Transverse colon (tissue), 4 donors: ENCODE measurements at regions not wholly inside any gene's neighbourhood (a gene's known extent, or its start where the extent isn't known, plus 50 kb on each side); places are given as distances from the start of the nearest gene placed in this dataset.

Source experiments
- DNase-seq: peaks from one replicate; pipeline ENCODE4 v3.0.0-alpha.2; 2019
- H3K27ac ChIP-seq, 4 donors: fragments of 200-600 bp; sonication (generic); 2 replicates each; pipeline ENCODE4 v1.5.1; 2016 to 2018; ENCODE audit warnings: inconsistent platforms in 4 of 4
- H3K27me3 ChIP-seq: fragments of 200-600 bp; sonication (generic); 2 replicates; pipeline ENCODE4 v1.5.1; 2017; ENCODE audit warnings: inconsistent platforms
- H3K36me3 ChIP-seq, 4 donors: fragments of 200-600 bp; sonication (generic); 2 replicates each; pipeline ENCODE4 v1.5.1; 2017 to 2019; ENCODE audit warnings: inconsistent platforms in 4 of 4
- H3K4me1 ChIP-seq, 4 donors: fragments of 200-600 bp; sonication (generic); 2 replicates each; pipeline ENCODE4 v1.5.1; 2017 to 2020; ENCODE audit warnings: inconsistent platforms in 4 of 4
- H3K4me3 ChIP-seq, 4 donors: fragments of 200-600 bp; sonication (generic); 1 replicate in 1 of 4; 2 replicates in 3 of 4; pipeline versions ENCODE4 v1.5.1 to v1.6.1; 2017 to 2019; ENCODE audit warnings: inconsistent platforms in 4 of 4
- H3K9me3 ChIP-seq, 2 donors: fragments of 200-600 bp; sonication (generic); 2 replicates each; pipeline ENCODE4 v1.5.1; 2017 to 2019; ENCODE audit warnings: inconsistent platforms in 2 of 2
- CTCF ChIP-seq, 5 experiments: fragments of 200-600 bp in 3 of 5; fragments of 450-650 bp in 2 of 5; sonication (generic) in 3 of 5; IDR thresholded peaks; 1 replicate in 2 of 5; 2 replicates in 3 of 5; pipeline ENCODE4 v1.5.1; 2016 to 2017; ENCODE audit warnings: antibody characterized with exemption in 5 of 5, inconsistent platforms in 3 of 5, mild to moderate bottlenecking in 2 of 5, moderate library complexity in 1 of 5
- EP300 ChIP-seq: sonication (generic); formaldehyde crosslinking; IDR thresholded peaks from one replicate; pipeline ENCODE4 v1.6.1; 2017; ENCODE audit warnings: antibody characterized with exemption, low read depth
- POLR2A ChIP-seq: fragments of 450-650 bp; IDR thresholded peaks from one replicate; pipeline ENCODE4 v1.6.1; 2016; ENCODE audit warnings: antibody characterized with exemption, mild to moderate bottlenecking, moderate library complexity
- POLR2AphosphoS5 ChIP-seq, 3 donors: sonication (generic); formaldehyde crosslinking; IDR thresholded peaks; one replicate each; pipeline ENCODE4 v1.6.1; 2016; ENCODE audit warnings: antibody characterized with exemption in 3 of 3
- WGBS, 2 donors: methylation state at CpG; one replicate each; pipeline ENCODE4 v1.1.5; 2018; ENCODE audit warnings: low coverage in 1 of 2; 5-methylcytosine and 5-hydroxymethylcytosine counted together
- in situ Hi-C, 4 donors: fragments of 200-750 bp; cut with MboI; loops; one replicate each; pipeline versions ENCODE4 v1.15.0 to v1.15.1; 2017; ENCODE audit warnings: low sequenced_read_pairs in 3 of 4, low pct_ligation_motif_present in 1 of 4, low pct_unique_long_range_greater_than_20kb in 1 of 4
- intact Hi-C: fragments of 100-400 bp; cut with DNase I; formaldehyde crosslinking; loops from one replicate; pipeline ENCODE4 v1.15.1; 2023; ENCODE audit warnings: low total_unique reads

GRCh38 chr17:79537686-79538085, 73.2 kb downstream of the RBFOX3 start:
- in situ Hi-C loops: no loop called here
- H3K27me3 ChIP-seq: peaks cover 11% of the 10 kb centered on the region
- WGBS, 2 donors: 78% methylated on average over 4 of the region's 4 CpGs; no CpG with 5 or more reads in 1 of the 2 donors

GRCh38 chr17:79537061-79537460, 73.8 kb downstream of the RBFOX3 start:
- in situ Hi-C loops: no loop called here

More at GRCh38 chr17:79537686-79538085, 73.2 kb downstream of the RBFOX3 start:
- no peak overlapping the region for H3K27ac ChIP-seq
- no peaks in the 10 kb centered on the region for H3K9me3 ChIP-seq
- H3K4me1 ChIP-seq: no peaks in the 10 kb centered on the region
- no peak for TF ChIP-seq POLR2AphosphoS5 (IDR thresholded peaks at IDR 0.05)
- TF ChIP-seq POLR2A: no peak
- TF ChIP-seq CTCF (IDR thresholded peaks at IDR 0.05): no peak
- no peak for TF ChIP-seq EP300
- no peak for DNase-seq
- H3K36me3 ChIP-seq: no peaks in the 10 kb centered on the region
- H3K4me3 ChIP-seq: no peak overlapping the region
- intact Hi-C loops: no loop called here

GRCh38 chr17:79536212-79536840, 74.5 kb downstream of the RBFOX3 start:
- Histone ChIP-seq H3K9me3 (no peaks in the 10 kb centered on the region), H3K4me3 (no peak overlapping the region), H3K36me3 (no peaks in the 10 kb centered on the region), H3K27ac (no peak overlapping the region), H3K4me1 (no peaks in the 10 kb centered on the region), H3K27me3 (peaks cover 7% of the 10 kb centered on the region)
- in situ Hi-C loops (no loop called here), intact Hi-C loops (no loop called here)
- no peak for DNase-seq
- 82% methylated on average over 15 of the region's 15 CpGs; no CpG with 5 or more reads in 1 of the 2 donors for WGBS, 2 donors
- TF ChIP-seq POLR2A: no peak
- no peak for TF ChIP-seq POLR2AphosphoS5 (IDR thresholded peaks at IDR 0.05)
- TF ChIP-seq CTCF (IDR thresholded peaks at IDR 0.05): no peak
- TF ChIP-seq EP300: no peak

More at GRCh38 chr17:79537061-79537460, 73.8 kb downstream of the RBFOX3 start:
- Histone ChIP-seq H3K27me3 (peaks cover 7% of the 10 kb centered on the region), H3K27ac (no peak overlapping the region), H3K4me1 (no peaks in the 10 kb centered on the region), H3K9me3 (no peaks in the 10 kb centered on the region), H3K36me3 (no peaks in the 10 kb centered on the region), H3K4me3 (no peak overlapping the region)
- WGBS, 2 donors: 78% methylated on average over 7 of the region's 7 CpGs; no CpG with 5 or more reads in 1 of the 2 donors
- no peak for TF ChIP-seq POLR2AphosphoS5 (IDR thresholded peaks at IDR 0.05)
- no peak for TF ChIP-seq CTCF (IDR thresholded peaks at IDR 0.05)
- no peak for TF ChIP-seq EP300
- TF ChIP-seq POLR2A: no peak
- intact Hi-C loops: no loop called here
- DNase-seq: no peak

GRCh38 chr17:79535728-79536025, 75.2 kb downstream of the RBFOX3 start:
- 64% methylated on average over 5 of the region's 5 CpGs; no CpG with 5 or more reads in 1 of the 2 donors for WGBS, 2 donors
- intact Hi-C loops: no loop called here

More at GRCh38 chr17:79535728-79536025, 75.2 kb downstream of the RBFOX3 start:
- Histone ChIP-seq H3K27me3 (peaks cover 7% of the 10 kb centered on the region), H3K4me3 (no peak overlapping the region), H3K36me3 (no peaks in the 10 kb centered on the region), H3K4me1 (no peaks in the 10 kb centered on the region), H3K27ac (no peak overlapping the region), H3K9me3 (no peaks in the 10 kb centered on the region)
- TF ChIP-seq EP300: no peak
- no peak for TF ChIP-seq CTCF (IDR thresholded peaks at IDR 0.05)
- TF ChIP-seq POLR2AphosphoS5 (IDR thresholded peaks at IDR 0.05): no peak
- no peak for TF ChIP-seq POLR2A
- in situ Hi-C loops: no loop called here
- no peak for DNase-seq
